ENCODE measurements at regions not wholly inside any gene's neighbourhood (a gene's known extent, or its start where the extent isn't known, plus 50 kb on each side); places are given as distances from the start of the nearest gene placed in this dataset.

DNA sequence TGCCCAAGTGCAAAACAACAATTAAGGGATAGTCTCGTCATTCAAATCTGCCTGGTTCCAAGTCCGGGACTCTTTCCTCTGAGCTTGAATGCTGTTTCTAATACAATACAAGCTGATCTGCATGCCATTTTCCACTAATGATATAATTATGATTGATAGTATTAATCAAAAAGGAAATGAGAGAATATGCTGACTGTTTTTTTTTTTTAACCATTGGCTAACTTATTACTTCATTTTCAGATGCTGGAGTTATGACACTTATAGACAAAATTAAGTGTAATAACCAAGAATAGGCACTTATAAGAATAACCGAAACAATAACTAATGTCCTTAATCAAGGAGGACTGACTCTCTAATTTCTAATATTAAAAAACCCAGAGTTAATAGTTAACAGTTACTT, 343.6 kb downstream of the LPIN1 start:
- no peak for DNase-seq

DNA sequence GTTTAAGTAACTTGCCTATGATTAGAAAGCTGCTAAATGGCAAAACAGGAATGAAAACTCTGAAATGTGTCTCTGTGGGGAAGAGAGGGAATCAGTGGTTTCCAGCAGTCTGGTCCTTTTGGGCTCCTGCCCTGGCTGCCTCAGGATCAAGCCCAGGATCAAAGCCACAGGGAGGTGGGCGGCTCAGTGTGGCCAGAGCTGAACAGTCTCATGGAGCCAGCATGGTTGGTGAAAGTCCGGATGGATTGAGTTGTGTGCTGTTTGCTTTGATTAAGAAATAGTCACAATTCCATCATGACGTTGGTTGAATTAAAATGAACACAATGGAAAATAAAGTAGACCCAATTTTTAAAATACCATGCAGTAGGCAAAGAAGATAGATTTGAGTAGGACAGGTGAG, 344.2 kb downstream of the LPIN1 start:
- DNase-seq = no peak

DNA sequence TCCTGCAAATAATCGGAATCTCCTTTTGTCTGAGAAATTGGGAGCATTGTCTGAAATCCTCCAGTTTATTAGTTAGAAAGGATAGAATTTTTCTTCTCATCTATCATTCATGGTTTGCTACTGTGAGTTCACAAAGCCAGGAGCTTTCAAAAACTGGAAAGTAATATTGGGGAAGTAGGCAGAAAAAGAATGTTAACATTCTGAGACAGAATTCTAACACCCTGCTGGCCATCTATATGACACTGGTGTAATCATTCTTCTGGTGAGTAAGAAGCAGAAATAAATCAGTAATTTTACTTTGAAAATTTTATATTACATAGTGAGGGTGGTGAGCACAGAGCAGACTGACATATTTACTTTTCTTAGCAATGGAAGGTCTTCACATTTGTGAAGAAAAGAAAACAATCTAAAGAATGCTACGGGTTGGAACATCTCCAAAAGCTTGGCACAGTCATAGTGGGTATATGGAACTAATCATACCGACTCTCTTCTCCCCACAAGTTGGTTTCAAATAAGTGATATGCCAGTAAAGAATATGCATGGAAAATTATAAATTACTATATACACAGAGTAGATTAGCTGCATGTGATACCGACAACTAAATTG, 344.9 kb downstream of the LPIN1 start:
- no peak for DNase-seq

DNA sequence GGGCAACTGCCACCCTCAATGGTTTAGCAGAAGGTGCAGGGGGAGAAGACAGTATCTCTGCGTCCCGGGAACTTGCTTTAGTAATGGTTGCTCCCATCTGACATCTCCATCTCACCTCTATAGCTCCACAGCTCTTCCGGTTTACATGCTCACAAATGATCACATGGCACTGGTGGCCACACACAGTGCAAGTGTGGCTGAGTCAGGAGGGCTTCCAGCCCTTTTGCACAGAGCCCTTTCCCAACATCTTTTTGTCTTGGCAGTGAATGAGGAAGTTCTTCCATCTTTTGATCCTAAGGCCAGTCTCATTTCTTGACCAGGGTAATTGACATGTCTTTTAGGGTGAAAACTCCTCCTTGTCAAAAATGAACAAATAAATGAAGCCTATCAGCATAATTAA, 347.7 kb downstream of the LPIN1 start:
- DNase-seq = no peak

DNA sequence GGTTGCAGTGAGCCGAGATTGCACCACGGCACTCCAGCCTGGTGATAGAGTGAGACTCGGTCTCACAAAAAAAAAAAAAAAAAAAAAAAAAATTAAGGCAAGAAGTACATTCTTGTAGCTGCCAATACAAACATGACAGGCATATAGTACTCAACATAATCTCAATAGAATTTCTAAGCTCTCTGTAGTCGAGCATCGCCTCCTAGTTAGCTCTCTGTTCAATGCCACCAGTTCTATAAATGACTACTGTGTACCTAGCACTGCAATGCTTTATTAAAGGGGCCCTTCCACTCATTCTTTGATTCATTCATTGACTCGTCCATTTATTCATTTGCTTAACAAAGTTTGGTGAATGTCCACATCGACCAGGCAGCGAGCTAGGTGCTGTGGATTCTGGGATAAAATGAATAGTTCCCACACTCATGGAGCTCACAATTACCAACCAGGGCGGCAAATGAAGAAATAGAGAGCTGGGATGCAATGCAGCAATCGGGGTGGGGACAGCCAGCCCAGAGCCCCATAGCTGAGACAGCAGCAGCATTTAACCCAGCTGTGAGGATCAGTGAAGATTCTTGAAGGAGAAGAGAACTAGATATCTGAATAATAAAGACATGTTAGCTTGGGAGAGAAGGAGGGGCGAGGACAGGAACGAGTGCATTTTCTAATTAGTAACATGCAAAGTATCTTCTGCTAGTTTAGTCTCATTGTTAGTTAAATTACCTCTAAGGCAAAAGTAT, 349.8 kb downstream of the LPIN1 start:
- DNase-seq = no peak

DNA sequence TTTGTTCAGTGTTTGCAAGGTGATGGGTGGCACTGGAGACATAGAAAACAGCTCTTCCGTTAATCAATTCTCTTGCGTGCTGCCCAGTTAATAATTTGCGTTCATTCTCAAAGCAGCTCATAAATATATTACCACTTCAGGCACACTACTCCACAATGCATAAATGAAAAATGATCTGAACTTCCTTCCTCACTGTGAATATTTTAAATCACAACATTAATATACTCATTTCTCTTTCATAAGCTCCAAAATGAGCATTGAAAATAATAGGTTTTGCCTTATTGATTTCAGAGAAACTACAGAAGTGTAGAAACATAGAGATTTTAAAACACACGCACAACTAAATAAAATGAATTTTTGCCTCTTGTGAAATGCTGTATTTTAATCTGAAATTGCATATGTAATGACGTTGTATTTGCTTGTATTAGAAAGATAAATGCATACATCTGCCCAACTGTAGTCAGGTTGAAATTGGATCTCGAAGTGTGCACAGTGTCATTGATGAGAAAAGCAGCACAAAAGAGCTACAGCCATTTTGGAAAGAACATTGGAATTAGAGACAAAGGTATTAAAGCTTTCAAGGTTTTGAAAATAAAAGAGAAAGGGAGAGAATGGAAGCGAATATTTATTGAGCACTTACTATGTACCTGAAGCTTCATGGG, 350.5 kb downstream of the LPIN1 start:
- DNase-seq = no peak

DNA sequence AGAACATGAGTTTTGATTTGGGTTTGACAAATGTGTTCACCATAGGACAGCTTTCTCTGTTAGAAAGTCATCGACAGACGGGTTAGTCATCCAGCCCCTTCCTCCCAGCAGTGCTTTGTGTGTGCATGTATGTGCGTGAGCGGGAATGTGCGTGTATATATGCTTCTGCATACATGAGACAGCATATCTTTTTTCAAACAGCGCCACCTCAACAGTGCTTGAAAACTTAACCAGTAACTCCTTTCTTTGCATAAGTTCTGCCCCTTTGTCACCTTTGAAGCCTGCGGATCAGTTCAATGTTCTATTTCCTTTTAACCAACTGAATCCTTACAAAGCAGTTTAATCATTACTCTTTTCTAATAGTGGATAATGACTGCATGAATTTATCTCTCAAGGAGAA, 351.4 kb downstream of the LPIN1 start:
- no peak for DNase-seq

DNA sequence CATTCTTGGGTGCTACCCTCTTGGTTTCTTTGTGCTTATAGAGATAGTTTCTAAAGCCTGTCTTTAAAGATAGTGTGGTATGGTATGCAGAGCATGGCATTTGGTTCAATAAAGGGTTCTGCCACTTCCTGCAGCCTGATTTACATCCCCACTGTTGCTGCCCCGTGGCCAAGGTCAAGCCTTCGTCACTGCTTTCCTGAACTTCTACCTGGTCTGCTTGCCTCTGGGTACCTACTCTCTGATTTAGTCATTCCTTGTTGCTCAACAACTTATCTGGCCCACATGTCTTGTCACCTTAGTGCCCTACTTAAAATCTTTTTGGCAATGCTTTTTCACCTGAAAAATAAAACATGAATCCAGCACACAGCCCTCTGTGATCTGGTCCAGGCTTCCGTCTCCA, 352.9 kb downstream of the LPIN1 start:
- DNase-seq = no peak

DNA sequence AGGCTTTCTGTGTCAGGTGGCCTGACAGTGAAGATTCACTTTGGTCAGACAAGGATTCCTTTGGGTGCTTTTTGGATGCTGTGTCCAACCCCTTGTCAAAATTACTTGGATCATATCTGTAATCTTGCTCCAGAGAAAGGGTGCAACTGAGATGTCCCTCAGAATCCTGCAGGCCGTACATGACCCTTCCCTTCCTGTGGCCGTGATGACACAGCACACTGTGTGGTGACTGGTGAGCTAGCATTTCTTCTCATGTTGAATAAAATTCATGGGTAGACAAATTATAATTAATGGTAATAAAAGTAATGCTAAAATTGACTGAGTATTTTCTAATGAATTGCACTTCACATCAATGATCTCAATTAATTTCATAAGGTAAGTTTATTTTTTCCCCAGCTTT, 356.2 kb downstream of the LPIN1 start:
- no peak for DNase-seq

DNA sequence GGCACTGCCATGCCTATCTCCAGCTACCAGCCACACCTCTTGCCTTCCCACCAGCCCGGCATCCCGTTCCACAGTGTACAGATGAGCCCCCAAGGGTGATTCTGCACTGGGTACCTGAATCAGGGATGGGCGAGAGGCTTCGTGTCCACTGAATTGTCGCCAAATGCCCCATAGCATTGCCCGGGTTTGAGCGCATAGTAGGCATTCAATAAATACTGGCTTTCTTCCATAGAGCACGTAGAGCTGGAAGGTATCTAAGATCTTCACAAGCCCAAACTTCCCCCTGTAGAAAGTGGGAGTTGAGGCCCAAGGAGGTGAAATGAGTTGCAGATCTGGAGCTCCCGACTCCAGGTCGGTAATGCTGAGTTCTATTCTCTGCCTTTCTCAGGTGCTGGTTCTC, 358.7 kb downstream of the LPIN1 start:
- no peak for DNase-seq

DNA sequence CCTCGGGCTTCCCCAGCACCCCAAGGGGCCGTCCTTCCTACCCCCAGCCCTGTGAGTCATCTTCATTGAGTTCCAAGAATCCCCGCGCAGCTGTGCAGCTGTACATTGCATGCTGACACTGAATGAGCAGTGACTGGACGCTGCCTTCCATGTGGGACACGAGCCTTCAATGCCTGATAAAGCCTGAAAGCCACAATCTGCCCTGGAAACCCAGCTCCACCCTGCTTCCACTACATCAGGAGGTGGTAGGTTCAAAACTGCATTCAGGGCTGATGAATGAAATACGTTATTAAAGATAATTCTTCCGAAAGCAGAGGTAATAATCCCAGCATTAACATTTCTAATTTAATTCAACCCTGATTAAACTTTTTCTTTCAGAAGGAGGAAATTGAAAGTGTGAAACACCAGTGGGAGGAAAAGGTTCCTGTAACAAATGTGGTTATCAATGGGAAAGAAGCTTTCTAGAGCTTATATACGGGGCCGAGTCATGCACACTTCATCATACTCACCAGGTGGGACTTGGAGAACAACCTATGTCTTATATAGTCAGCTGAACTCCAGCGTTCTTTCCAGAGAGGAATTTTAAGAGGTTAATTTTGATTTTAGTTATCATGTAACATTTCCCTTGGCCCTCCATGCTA, 360.1 kb downstream of the LPIN1 start:
- DNase-seq = no peak

DNA sequence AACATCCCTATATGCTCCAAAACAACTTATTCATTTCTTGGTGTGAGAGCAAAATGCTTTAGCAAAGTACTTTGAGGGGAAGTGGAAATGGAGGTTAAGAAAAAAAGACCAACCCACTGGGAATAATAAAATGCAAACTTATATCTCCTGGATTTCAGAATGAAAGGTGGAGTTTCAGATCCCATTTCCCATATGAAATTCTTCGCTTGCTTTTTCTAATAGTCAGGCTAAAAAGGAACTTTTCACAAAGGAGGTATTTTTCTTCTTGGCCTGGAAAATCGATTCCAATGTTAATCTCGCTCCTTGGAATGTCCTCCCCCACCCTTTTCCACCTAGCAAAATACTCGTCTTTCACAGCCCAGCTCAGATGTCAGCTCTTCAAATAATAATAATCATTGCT, 360.9 kb downstream of the LPIN1 start:
- DNase-seq = no peak

DNA sequence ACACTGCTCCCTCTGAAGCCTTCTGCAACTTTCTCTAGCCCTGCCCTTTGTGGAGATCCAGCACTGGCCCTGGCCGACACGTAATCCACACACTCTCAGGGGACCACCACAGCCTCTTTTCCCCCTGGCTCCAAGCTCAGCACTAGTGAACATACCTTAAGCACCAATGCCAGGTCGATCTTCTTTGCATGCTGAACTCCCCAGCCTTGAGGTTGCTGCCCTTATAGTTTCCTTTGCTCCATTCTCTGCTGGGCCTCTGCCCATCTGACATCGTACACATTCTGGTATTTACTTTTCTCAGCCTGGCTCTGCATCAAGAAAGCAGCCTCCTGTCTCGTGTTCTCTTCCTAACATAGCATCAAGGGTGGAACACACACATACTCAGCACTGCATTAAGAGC, 361.5 kb downstream of the LPIN1 start:
- no peak for DNase-seq

DNA sequence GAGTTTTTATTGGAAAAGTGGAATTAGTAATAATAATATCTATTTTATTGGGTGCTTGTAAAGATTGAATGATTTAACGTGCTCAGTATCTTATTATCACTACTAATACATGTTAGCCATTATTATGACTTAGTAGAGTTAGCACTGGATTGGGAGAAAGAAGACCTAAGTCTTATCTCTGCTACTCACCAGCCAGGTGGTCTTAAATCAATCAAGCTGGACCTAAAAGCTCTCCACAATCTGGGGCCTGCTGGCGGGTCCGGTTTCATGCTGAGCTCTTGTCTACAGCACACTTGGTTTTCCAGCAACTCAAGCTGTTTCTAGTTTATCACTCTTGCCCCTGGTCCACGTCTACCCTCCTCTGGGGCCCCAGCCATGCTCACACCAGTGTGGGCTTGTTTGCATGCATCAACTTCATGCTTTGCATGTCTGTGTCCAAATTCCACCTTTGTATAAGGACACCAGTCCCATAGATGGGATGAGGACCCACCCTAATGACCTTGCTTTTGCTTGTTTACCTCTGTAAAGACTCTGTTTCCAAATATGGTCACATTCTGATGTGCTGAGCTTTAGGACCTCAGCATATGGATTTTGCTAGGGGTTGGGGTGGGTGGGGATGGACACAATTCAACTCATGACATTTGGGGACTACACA, 363.1 kb downstream of the LPIN1 start:
- DNase-seq = no peak

DNA sequence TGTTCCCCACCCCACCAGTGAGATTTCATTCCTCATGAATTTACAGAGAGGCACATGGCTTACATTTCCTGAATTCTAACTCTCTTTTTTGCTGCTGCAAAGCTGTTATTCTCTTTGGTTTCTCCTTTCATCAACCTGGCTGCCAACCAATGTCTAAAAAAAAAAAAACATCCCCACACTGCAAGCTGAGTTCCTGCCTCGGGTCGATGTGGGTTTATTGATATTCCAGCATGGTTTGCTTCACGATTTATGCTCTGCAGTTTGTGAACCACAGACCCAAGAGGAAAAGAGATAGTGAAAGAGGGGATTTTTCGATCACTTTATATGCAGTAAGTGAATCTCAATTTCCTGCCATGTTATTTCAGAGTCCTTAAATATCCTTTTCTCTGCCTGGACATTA, 363.6 kb downstream of the LPIN1 start:
- DNase-seq = no peak

DNA sequence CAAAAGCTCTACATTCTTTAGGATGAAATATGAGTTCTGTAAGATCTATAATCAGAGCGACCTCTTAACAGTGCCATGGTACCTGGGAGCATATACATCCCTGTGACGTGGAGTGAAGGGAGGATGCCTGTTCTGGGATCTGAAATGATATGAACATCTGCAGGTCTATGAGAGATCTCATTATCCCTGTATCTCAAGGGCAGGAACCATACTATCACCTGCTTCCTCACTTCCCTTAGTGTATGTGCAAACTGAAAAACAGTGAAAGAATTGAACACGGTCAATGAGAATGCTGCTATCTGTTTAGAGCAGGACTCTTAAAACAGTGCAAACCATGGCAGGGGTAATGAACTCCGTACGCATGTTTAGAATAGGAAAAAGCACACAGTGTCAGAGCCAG, 364.0 kb downstream of the LPIN1 start:
- DNase-seq = no peak

DNA sequence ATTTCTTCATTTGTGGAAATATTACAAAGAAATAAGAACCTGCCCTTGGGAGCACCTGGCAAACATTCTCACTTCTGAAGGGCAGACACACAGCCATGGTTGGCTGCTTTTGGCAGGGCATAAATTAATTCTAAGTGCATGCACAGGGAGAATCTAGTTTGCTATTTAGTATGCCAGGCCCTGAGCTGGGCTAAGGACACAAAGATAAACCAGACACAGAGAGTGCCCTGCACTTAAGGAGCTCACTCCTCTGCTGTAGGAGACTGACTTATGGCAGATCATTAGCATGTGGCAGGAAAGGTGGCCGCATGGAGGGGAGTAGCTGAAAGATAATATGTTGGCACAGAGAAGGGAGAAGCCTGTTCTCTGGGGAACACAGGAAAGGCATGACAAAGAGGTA, 367.0 kb downstream of the LPIN1 start:
- no peak for DNase-seq

DNA sequence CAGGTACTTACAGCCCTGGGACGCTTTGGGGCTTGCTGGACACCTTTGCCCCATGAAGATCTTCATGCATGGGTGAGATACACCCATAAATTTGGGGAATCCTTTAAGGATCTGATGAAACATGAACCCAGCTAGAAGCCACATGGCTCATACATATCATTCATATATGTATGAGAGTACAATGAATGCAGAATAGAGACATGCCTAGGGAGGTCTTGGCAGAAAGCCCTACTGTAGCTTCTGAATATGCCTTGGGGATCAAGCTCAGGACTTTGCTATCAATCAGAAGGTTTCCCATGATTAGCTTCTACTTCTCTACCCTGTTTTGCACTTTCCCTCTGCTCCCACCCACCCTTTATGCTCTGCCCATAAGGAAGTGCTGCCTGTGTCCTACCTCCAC, 368.4 kb downstream of the LPIN1 start:
- no peak for DNase-seq

DNA sequence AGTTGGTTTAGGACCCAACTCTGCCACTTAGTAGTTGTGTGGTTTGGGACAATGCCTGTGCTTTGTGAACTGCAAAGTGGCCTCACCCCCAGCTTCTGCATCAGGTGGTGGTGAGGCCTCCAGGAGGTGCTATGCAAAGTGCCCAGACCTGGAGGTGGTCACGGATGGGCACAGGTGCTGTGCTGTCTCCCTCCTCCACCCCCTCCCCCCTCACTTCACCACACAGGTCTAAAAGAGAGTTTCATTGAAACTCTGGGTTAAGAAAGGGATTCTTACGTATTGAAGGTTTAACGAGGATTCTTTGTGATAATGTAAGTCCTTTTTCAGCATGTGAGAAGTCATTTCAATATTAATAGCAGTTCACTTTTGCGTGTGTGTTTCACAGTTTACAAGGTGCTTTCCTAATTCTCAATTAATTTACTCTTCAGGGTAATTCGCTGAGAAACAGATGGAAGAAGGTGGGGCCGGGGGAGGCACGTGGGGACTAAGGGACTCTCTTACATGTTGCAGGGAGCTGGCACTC, 369.9 kb downstream of the LPIN1 start:
- DNase-seq = no peak

DNA sequence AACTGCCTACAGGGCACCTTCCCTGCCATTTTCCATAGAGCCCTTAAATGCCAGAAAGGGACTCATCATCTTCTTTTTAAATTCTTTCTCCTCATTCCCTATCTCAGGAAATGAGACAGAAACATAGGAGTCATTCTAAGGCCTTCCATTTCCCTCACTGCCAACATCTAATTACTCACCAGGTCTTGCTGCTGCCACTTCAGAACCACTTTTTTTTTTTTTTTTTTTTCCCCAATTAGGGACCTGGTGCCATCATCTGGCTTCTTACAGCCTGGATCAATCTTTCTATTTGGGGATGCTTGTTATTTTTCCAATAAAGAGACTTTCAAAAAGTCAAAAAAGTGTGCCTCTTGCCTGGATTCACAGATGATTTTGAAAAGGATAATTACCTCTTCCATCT, 373.4 kb downstream of the LPIN1 start:
- DNase-seq = no peak

DNA sequence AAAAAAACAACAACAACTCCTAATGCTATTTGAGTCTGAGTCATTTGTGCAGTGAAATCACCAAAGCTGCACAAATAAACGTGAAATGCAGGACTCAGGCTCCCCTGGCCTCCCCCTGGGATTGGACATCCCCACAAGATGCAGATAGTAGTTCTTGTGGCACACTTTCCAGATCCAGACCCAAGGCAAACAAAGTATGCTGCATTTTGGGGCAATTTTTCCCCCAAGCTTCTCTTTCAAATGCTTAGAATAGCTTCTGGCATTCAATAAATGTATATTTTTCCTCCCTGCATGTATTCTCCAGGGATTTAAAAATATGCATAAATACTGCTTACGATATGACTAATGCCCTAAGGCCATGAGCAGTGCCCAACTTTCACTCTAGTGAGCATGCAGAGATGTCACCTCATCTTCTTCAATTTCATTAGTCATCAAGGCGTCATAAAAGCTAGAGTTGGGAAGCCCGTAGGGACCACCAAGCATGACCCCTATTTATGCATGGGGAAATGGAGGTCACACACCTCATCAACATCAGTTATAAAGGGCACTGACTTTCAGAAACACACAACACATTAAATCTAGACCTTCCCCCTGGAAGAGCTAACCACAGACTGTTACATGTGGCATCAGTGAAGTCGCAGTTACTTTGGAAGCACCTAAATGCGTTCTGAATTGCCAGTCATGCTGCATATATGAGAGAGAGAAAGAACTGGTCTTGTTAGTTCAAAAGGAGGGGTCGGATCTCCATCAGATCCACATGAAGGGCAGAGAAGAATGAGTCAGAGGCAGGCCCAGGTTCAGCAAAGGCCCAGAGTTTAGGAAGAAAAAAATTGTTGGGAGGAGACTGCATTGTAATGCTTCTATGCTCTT, 374.1 kb downstream of the LPIN1 start:
- no peak for DNase-seq

DNA sequence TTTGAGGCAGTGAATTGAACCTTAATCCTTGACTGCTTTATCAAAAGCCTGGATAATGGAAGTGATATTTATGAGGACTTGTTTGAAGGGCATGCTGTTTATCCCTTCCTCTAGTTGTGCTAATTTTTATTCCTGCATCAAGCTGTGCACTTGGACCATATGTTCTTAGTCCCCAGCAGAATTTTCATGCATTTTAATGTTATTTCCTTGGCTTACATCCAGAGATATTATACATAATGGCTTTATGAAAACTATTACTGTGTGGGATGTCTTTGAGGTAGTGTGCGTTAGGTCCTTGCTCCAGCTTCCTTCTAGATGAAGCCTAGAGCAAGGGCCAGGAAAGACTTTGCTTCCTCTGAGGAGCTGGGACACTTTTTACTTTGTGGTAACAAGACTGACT, 378.4 kb downstream of the LPIN1 start:
- DNase-seq = no peak
